Tibial nerve (tissue), 4 donors: ENCODE measurements at regions not wholly inside any gene's neighbourhood (a gene's known extent, or its start where the extent isn't known, plus 50 kb on each side); places are given as distances from the start of the nearest gene placed in this dataset.

ENCODE experiments used
- EP300 ChIP-seq, 2 donors: sonication (generic); formaldehyde crosslinking; IDR thresholded peaks; one replicate each; pipeline ENCODE4 v1.6.1; 2017; ENCODE audit warnings: antibody characterized with exemption in 2 of 2, mild to moderate bottlenecking in 1 of 2
- POLR2A ChIP-seq, 2 donors: fragments of 450-650 bp; IDR thresholded peaks; one replicate each; pipeline ENCODE4 v1.6.1; 2017; ENCODE audit warnings: antibody characterized with exemption in 2 of 2, mild to moderate bottlenecking in 2 of 2, moderate library complexity in 2 of 2
- TF ChIP-seq, protein P1 (sequence below), 5 experiments: fragments of 200-600 bp in 3 of 5; fragments of 450-650 bp in 2 of 5; sonication (generic) in 3 of 5; IDR thresholded peaks; one replicate each; pipeline ENCODE4 v1.5.1; 2016 to 2019; ENCODE audit warnings: antibody characterized with exemption in 5 of 5, mild to moderate bottlenecking in 3 of 5, moderate library complexity in 2 of 5

DNA sequence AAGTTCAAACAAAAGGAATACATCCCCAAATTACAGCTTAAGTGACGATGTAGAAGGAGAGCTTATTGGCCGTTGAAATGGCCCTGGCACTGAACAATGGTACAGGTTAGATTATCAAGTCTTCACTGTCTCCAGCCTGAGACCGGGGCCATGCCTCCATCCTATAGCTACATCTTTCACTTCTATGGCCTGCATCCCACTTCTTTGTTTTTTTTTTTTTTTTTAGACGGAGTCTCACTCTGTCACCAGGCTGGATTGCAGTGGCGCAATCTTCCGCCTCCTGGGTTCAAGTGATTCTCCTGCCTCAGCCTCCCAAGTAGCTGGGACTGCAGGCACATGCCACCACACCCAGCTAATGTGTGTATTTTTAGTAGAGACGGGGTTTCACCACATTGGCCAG is 464.6 kb downstream of the CDH26 start:
- TF ChIP-seq, protein P1, sequence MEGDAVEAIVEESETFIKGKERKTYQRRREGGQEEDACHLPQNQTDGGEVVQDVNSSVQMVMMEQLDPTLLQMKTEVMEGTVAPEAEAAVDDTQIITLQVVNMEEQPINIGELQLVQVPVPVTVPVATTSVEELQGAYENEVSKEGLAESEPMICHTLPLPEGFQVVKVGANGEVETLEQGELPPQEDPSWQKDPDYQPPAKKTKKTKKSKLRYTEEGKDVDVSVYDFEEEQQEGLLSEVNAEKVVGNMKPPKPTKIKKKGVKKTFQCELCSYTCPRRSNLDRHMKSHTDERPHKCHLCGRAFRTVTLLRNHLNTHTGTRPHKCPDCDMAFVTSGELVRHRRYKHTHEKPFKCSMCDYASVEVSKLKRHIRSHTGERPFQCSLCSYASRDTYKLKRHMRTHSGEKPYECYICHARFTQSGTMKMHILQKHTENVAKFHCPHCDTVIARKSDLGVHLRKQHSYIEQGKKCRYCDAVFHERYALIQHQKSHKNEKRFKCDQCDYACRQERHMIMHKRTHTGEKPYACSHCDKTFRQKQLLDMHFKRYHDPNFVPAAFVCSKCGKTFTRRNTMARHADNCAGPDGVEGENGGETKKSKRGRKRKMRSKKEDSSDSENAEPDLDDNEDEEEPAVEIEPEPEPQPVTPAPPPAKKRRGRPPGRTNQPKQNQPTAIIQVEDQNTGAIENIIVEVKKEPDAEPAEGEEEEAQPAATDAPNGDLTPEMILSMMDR (IDR thresholded peaks at IDR 0.05), result no peak
- TF ChIP-seq POLR2A (IDR thresholded peaks at IDR 0.05), result no peak
- no peak for TF ChIP-seq EP300 (IDR thresholded peaks at IDR 0.05)
